ENCODE measurements at regions not wholly inside any gene's neighbourhood (a gene's known extent, or its start where the extent isn't known, plus 50 kb on each side); places are given as distances from the start of the nearest gene placed in this dataset.

- no peak for DNase-seq
- no peaks in the 10 kb centered on the region for H3K4me1 Mint-ChIP-seq
- intact Hi-C loops (cut with micrococcal nuclease) = no loop called here
These were observed 58.1 kb upstream of the ADAMTS5 start for GRCh38 chr21:27024971-27025370.

GRCh38 chr21:27024301-27024700 lies 57.4 kb upstream of the ADAMTS5 start:
- Mint-ChIP-seq H3K4me3 (no peak overlapping the region), H3K27me3 (ENCODE audit: low read depth in 3 of 3) (peaks cover 0 to 6% (median 3%) of the 10 kb centered on the region in 3 donors)
- no peak for TF ChIP-seq CTCF (IDR thresholded peaks at IDR 0.05)

More at GRCh38 chr21:27024971-27025370, 58.1 kb upstream of the ADAMTS5 start:
- Histone ChIP-seq H3K9me3 (replicated peaks in 1 of 2; ENCODE audit: control insufficient read depth in 1 of 2, insufficient read depth in 1 of 2, low read length in 2 of 2) (no peaks in the 10 kb centered on the region), H2AFZ (ENCODE audit: insufficient read depth, low read depth, low read length, poor library complexity, severe bottlenecking) (no peak overlapping the region), H3K27ac (ENCODE audit: low read depth in 1 of 2, low read length in 2 of 2) (no peak overlapping the region), H4K20me1 (ENCODE audit: insufficient read depth, low read length) (no peaks in the 10 kb centered on the region), H3K4me2 (replicated peaks; ENCODE audit: extremely low read depth, low read length, poor library complexity, severe bottlenecking) (no peak overlapping the region), H3K9ac (ENCODE audit: insufficient read depth, low read length, poor library complexity, severe bottlenecking) (no peak overlapping the region), H3K4me1 (ENCODE audit: control insufficient read depth in 1 of 2, insufficient read depth in 2 of 2, low read length in 2 of 2) (no peaks in the 10 kb centered on the region), H3K27me3 (ENCODE audit: control insufficient read depth in 2 of 2, insufficient read depth in 2 of 2, low read length in 2 of 2) (no peaks in the 10 kb centered on the region), H3K36me3 (replicated peaks in 1 of 2; ENCODE audit: control insufficient read depth in 1 of 2, insufficient read depth in 2 of 2, low read length in 2 of 2) (no peaks in the 10 kb centered on the region), H3K79me2 (ENCODE audit: insufficient read depth, low read length) (no peaks in the 10 kb centered on the region), H3K4me3 (replicated peaks in 1 of 3; ENCODE audit: low read depth in 2 of 3, low read length in 3 of 3) (no peak overlapping the region)
- TF ChIP-seq CTCF (IDR thresholded peaks at IDR 0.05) = no peak
- Mint-ChIP-seq H3K36me3 (no peaks in the 10 kb centered on the region), H3K9me3 (peaks cover 0 to 5% (median 0%) of the 10 kb centered on the region in 7 donors), H3K4me3 (no peak overlapping the region), H3K27me3 (ENCODE audit: low read depth in 3 of 3) (peaks cover 0 to 4% (median 3%) of the 10 kb centered on the region in 3 donors), H3K27ac (no peak overlapping the region)
- 100% methylated on average over 1 of the region's 1 CpG for WGBS (ENCODE audit: insufficient coverage)

More at GRCh38 chr21:27024301-27024700, 57.4 kb upstream of the ADAMTS5 start:
- no peaks in the 10 kb centered on the region for H3K9me3 ChIP-seq (replicated peaks in 1 of 2; ENCODE audit: control insufficient read depth in 1 of 2, insufficient read depth in 1 of 2, low read length in 2 of 2)
- no peak overlapping the region for H3K27ac Mint-ChIP-seq
- H2AFZ ChIP-seq (ENCODE audit: insufficient read depth, low read depth, low read length, poor library complexity, severe bottlenecking) = no peak overlapping the region
- intact Hi-C loops (cut with micrococcal nuclease) = no loop called here
- H3K27me3 ChIP-seq (ENCODE audit: control insufficient read depth in 2 of 2, insufficient read depth in 2 of 2, low read length in 2 of 2) = no peaks in the 10 kb centered on the region
- H3K4me3 ChIP-seq (replicated peaks in 1 of 3; ENCODE audit: low read depth in 2 of 3, low read length in 3 of 3) = no peak overlapping the region
- H3K36me3 ChIP-seq (replicated peaks in 1 of 2; ENCODE audit: control insufficient read depth in 1 of 2, insufficient read depth in 2 of 2, low read length in 2 of 2) = no peaks in the 10 kb centered on the region
- no peak overlapping the region for H3K4me2 ChIP-seq (replicated peaks; ENCODE audit: extremely low read depth, low read length, poor library complexity, severe bottlenecking)
- no peak for DNase-seq
- no peaks in the 10 kb centered on the region for H3K4me1 Mint-ChIP-seq
- no peaks in the 10 kb centered on the region for H3K4me1 ChIP-seq (ENCODE audit: control insufficient read depth in 1 of 2, insufficient read depth in 2 of 2, low read length in 2 of 2)
- H3K79me2 ChIP-seq (ENCODE audit: insufficient read depth, low read length) = no peaks in the 10 kb centered on the region
- no peak overlapping the region for H3K9ac ChIP-seq (ENCODE audit: insufficient read depth, low read length, poor library complexity, severe bottlenecking)
- no peaks in the 10 kb centered on the region for H3K36me3 Mint-ChIP-seq
- H3K9me3 Mint-ChIP-seq = peaks cover 0 to 5% (median 1%) of the 10 kb centered on the region in 7 donors
- H3K27ac ChIP-seq (ENCODE audit: low read depth in 1 of 2, low read length in 2 of 2) = no peak overlapping the region
- no peaks in the 10 kb centered on the region for H4K20me1 ChIP-seq (ENCODE audit: insufficient read depth, low read length)
- no CpG with 5 or more reads among the region's 1 CpG for WGBS (ENCODE audit: insufficient coverage)
